Fibroblast of gingiva (primary cell): ENCODE measurements at regions not wholly inside any gene's neighbourhood (a gene's known extent, or its start where the extent isn't known, plus 50 kb on each side); places are given as distances from the start of the nearest gene placed in this dataset.

Experiments used
- DNase-seq: peaks from one replicate; pipeline ENCODE4 v3.0.0-alpha.2; 2011; ENCODE audit warnings: low read depth

DNA sequence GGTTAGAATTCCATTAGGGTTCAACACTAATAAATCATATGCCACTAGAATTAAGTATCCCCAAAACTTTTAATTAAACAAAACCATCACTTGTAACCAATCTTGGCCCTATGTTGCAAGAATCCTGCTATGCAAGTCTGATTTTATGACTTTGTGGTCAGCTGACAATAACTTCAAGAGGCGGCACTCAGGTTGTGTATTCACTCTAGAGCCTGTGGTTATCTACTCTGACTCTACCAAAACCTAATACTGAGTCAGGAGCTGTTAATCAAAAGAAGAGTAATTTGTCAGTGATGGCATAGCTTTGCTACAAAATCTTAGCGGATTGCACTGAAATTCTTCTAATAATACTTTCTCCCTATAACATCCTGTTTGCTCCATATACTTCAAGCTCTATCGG is 253.7 kb downstream of the AASDHPPT start:
- DNase-seq: no peak

DNA sequence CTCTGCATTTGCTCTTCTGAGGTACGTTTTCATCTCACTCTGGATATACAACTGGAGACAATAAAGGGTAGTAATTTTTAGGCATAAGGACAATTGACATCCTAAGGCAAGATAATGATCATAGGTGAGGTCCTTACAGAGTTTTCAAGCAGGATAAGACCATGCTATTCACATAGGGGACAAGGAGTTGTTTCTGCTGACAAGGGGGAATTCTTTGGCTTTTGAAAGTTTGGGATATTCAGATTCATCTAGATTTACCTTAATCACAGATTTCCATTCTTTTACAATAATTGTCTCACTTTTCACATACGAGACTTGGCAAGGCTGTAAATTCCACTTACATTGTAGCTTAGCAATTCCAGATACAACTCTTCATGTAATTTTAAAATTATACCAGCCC is 256.2 kb downstream of the AASDHPPT start:
- DNase-seq: no peak

DNA sequence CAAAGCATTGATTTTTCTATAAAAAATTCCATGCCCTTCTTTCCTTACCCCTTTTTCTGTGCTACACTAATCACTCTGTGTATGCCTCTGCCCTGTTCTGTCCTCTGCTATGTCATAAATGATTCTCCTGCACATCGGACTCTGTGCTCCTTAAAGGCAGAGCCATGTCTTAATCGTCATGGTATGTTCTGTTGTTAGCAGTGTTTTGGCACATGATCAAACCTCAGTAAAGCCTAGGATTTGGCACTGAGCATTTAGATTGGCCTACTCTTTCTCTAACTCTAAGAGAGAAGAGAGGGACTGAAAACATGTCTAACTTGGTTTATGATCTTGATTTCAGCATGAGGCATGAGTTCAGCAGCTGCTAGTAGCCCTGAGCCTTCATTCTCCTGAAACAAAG is 266.9 kb downstream of the AASDHPPT start:
- DNase-seq: peak; percentile 53

DNA sequence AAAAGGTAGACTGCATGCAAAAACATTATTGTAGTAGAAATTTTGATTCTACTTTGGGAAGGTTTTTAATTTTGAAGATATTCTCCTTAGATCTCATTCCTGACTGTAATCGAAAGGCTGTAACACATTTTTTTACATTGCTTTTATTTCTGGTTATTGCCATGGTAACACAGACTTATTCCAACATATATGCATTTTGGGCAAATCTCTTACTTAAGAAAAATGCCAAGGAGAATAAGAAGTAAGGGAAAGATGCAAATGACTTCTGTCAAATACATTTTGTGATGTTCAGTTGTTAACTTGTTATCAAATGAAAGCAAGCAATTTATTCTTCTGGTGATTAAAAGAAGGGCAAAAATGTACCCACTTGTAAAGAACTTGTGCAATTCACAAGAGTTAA is 267.5 kb downstream of the AASDHPPT start:
- DNase-seq: no peak

DNA sequence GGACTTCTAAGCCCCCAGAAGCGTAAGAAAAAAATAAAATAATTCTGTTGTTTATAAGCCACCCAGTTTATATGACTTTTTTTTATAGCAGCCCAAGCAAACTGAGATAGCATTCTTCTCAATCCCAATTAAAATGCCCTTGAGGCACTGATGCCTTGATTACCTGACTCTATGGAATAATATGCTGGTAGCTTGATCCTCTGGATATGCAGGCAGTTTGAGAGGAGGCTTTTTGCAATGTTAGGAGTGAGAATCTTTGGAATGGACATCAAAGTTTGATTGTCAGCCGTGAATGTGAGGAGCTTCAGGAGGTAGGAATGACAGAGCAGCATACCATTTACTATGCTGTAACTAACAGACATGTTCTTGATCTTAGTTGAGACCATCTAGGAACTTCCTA is 275.6 kb downstream of the AASDHPPT start:
- no peak for DNase-seq

DNA sequence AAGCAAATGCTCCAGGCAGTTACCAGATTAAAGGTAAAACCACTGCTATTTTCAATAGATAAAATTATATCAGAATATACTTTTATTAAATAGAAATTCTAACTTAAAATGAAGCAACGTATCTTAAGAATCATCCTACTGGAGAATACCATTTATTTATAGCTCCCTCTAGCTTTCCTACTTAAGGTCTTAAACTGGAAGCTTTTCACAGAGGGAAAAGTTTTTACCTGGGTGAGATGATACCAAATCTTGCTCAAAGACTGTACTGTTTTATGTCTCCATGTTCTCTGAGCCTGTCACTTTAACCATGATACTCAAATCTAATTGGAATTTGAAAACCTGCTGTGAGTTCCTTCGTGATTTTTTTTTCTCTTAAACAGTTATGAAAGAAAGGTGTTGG is 291.8 kb downstream of the AASDHPPT start:
- DNase-seq: no peak

DNA sequence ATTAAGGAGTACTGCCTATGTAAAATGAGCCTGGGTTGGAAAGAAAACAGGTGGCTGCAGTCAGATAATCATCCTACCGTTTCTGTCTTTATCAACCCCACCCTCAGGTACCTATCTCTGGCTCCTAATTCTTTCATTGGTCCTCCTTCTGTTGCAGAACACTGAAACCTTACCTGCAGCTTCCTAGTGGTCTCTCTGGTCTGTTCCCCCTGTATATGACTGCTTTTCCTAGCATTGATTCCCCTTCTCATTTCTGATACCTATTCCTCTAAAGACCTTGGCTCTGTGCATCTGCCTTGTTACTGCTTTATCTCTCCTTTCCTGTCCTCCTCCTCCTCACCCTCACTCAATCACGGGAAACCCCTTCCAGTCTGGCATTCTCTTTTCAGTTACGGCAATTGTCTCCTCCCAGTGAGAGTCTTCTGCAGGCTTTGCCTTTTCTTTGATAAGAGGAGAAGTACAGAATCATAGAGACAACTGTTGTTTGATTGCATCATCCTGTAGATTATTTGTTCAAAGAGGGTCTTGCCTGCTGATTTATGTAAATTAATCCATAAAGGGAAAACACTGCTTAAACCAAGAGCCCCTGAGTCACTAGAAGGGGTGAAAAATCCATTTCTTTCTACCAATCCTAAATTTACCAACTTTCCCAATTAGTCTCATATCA is 301.2 kb downstream of the AASDHPPT start:
- no peak for DNase-seq

DNA sequence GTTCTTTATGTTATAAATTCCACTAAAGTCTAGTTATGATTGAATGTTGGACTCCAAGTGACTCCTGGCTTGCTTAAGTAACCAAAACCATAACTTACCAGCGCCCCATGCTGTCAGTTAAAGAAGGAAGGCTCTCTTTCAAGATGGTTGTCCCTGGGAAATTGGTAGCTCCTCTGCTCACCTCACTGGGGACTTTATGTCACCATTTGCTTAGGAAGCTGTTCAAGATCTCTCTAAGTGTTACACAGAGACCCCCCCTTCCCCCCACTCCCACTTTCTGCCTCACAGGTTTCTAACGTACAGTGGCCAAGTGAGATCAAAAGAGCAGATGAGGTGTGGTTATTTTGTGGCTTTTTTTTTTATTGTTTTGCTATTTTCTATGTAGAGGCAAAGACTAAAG is 301.8 kb downstream of the AASDHPPT start:
- no peak for DNase-seq

DNA sequence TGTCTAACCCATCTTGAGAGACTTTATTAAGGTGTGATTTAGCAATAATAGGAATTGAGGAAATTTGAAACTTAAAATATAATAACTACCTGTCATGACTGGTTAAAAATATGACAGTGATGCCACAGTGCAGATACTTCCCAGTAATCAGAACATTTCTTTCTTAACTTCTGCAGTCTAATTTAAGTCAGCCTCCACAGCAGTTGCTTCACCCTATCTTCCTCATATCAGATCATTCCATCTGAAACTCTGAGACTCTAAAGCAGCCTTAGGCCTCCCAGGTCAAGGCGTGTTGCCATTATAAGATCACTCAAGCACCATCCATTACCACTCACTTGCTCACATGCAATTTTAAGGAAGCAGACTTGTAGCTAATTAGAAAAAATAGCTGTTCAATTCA is 302.2 kb downstream of the AASDHPPT start:
- DNase-seq: no peak

DNA sequence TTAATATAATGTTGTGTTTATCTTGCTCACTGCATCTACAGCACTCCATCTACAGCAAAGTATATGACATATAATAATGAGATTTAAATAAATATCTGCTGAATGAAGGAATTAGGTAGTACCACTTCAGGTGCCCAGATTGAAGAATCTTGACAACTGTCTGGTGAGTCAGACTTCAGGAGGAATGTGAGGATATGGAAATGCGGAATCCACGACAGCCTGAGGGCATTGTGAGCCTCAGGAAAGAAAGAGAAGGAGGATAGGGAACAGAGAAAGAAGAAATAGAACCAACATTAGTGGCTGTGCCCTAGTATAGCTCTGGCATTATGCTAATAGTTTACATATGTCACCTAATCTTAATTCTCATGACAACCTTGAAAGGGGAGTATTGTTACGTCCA is 304.4 kb downstream of the AASDHPPT start:
- no peak for DNase-seq

DNA sequence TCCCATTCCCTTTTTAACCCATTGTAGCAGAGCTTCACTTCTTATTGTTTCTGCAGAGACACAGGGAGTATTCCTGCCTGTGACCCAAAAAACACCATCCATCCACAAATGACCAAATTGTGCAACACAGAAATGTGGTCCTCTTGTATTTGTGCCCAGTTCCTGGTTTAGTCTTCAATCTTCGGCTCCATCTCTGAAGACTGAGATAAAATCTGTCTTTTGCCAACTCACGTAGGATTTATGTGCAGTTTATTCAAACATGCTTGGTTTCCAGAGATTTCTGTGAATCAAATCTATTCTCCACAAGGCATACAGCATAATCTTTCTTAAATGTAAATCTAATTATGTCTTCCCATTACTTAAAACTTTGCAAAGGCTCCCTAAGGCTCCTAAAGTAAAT is 307.0 kb downstream of the AASDHPPT start:
- DNase-seq: no peak

DNA sequence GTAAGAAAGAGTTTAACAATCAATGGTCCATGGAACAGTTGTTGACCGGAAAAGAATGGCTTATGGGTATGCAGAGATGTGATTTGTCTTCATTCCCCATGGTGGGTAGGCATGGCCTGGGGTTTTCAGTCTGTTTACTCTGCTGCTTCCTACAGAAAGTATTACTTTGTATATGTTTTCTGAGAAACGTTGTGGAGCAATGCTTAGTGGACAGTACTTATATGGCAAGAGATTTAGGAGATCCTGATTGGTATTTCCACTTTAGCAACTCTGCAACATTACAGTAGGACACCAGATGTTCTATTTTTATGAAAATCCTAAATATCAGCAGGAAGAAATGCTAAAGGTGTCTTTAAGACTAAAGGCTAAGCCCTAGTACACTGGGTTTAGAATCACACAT is 309.1 kb downstream of the AASDHPPT start:
- DNase-seq: no peak

DNA sequence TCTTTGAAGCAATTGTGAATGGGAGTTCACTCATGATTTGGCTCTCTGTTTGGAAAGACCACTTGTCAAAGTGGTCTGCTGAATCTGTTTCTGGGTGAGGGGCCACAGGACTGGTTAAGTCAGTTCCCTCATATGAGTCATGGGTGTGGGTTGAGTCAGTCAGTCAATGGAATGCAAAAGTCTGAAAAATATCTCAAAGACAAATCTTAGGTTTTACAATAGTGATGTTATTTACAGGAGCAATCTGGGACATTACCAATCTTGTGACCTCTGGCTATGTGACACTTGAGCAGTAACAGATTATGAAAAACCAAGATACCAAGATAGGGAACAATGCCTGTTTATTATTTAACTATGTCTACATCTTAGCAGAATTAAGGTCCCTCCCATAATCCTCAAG is 311.6 kb downstream of the AASDHPPT start:
- peak; percentile 22 for DNase-seq

DNA sequence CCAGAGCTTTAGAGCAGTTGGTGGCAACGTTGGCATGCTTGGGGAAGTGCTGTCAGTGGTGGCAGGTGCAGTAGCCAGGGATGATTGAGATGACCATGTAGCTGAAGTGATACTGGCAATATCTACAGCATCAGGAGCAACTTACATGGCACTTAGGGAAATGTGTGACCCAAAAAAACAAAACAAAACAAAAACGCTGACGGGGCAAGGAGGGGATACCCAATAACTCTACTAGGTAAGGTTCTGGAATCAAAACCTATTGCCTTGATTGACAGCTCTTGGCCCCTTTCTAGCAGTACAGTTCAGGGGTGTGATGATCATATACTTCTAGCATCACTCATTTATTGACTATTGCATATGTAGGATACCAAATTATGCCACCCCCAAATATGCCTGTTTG is 312.6 kb downstream of the AASDHPPT start:
- no peak for DNase-seq

DNA sequence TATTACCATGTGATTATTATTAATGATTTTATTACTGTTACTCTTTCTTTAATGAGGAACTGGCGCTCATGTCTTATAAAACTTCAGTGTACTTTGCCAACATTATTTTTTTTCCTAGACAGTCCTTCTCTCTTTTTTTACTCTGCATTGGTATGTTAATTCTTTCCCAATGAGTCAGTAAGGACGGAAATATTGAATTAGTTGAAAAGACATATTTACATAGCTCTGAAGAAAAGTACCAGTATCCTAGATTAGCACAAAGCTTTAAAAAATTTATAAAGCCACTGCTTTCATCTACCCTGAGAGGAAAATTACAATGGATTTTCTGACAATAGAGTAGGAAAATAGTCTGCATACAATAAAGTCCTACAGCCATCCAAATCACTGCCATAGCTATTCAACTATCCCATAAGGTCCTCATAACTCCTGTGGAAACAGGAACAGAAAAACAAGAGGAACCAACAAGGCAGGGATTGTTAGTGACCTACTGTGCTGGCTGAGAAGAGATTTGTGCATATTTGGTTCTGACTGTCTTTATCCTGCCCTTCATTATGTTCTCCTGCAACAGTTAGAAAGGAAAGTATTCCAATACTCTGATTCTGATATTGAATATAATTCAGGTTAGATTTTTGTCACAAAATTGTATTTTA is 314.4 kb downstream of the AASDHPPT start:
- DNase-seq: peak; percentile 62

DNA sequence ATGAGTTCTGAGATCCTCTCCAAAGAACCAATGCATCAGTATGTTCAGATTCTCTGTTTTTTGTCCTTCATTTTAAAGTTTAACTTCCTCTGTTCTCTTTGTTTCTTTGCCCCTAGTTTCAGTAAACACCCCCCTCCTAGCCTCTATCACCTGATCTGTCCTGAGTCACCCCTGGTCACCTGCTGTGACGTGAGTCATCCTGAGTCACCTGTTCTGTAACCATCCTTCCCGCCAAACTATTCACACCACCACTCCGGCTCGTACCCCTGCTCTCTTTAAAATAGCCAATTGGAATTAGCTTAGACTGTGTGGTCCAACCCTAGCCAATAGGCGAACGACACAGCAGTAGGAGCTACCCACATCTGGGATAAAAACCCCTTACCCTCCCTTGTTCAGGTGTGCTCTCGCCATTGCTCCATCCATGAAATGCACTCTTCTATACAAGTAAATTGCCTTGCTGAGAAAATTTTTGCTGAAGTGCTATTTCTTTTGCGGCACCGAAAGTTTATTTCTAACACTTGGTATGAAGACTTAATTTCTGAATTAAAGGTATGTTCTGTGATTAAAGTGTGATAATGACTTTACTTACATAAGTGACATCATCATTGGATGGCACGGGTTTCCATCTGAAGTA is 318.4 kb downstream of the AASDHPPT start:
- DNase-seq: no peak

DNA sequence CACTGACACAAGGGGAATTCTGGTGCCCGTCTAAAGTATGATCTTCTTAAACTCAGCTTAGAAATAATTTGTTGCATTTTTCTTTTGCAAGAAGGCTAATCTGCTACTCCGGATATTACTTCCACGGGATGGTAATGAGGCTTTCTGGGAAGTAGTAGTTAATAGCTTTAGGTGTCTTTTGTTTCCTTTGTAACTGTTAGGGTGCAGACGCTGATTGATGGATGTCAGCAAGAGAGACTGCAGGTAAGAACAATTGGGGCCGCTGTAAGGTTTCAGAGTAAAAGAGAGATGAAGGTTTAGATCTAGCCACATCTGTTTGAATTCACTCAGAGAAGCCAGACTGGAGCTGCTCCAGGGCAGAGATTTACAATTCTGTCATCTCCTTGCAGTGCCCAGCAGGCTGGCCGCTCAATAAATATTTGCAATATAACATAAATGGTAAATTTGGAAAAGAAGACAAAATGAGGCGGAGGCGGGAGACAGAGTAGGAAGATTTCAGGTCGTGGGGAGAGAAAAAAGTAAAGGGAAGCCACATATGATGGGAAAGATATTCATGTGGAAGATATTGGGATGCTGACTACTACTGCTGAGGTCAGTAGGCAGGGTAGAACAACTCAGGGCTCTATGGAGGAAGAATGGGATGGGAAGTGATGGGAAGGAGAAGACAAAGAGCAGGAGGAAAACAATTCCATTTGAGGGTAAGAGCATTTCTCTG is 320.5 kb downstream of the AASDHPPT start:
- no peak for DNase-seq

DNA sequence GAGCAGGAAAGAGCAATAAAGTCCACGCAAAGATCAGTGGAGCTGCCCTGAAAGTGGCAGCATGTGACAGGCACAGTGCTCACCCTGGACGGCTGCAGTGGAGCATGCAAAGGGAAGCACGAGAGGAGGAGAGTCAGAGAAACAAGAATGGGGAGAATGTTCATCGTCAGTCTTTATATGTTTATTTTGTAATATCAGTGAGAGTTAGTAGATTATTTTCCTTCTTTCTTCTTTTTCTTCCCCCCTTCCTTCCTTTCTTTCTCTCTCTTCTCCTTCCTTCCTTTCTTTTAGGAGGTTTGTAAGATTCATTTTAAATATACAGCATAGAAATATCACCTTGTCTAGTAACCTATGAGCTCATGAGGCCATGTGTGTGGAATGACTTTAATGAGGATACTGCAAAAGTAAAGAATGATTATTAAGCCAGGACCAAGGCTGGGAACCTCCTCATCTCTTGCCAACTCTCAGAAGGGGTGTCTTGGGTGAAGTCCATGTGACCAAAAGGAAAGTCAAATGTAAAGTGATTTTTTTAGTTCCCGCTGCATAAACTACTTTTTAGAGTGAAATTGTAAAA is 321.1 kb downstream of the AASDHPPT start:
- peak; percentile 45 for DNase-seq

DNA sequence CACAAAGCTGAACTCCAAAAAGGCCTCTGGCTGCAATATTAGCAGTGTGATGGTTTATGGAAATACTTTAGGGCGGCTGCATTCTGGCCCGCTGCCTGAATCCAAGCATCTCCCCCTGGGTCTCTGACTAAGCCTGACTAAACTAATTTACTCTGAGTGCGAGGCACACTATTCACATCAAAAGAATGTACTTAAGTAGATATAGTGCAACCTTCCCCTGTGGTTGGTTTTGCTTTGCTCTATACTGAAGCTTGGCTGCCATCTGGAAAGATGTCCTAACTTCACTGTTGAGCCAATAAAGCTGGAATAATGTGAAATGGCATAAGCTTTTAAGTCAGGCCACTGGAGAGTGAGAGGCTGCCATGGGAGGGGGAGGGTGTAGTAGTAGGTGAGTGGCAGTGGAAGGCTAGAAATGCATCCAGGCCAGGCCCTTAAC is 321.6 kb downstream of the AASDHPPT start:
- DNase-seq: peak; percentile 100

DNA sequence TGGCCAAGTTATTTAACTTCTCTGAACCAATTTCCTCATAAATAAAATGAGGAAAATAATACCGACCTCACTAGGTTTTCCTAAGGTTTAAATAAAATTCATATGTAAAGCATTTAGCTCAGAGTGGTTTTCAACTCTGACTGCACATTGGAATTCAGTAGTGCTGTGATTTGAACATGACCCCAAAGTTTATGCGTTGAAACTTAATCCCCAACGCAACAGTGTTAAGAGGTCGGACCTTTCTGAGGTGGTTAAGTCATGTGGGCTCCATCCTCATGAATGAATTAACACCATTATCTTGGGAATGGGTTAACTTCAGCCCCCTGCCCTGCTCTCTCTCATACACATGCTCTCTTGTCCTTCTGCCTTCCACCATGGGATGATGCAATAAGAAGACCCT is 322.2 kb downstream of the AASDHPPT start:
- DNase-seq: no peak

DNA sequence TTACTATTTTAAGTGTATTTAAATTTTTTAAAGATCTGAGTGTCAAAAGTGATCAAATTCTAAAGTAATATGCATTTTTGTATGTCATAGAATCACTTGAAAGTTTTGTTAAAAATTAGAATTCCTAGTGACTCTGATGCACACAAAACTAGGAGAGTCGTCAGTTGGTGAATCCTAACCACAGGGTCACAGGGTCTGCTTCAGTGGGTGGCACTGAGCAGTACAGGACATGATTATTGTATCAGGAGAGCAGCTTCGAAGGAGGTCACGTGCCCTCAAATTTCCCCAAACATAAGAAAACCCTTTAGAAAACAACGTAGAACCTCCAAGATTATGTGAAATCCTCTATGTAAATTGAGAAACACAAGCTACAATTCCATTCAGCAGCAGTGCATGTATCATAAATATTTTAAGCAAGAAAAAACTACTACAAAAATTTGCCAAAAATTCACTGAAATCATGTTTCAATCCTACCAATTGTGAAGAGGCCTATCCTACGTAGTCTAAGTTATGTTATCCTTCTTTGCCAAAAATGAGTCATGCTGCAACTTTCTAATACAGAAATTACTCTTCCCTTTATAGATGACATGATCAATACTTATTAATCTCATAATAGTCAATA is 323.6 kb downstream of the AASDHPPT start:
- DNase-seq: peak; percentile 73

DNA sequence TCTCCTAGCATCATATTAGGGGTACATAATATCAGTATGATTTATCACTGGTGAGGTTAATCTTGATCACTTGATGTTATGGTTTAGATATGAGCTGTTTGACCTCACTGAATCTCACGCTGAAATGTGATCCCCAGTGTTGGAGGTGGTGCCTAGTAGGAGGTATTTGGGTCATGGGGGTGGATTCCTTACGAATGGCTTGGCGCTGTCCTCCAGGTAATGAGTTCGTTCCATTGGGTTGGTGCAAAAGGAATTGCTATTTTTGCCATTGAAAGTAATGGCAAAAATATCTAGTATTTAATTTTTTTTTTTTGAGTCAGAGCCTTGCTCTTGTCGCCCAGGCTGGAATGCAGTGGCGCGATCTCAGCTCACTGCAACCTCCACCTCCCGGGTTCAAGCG is 326.3 kb downstream of the AASDHPPT start:
- DNase-seq: no peak
